ENCODE measurements at regions not wholly inside any gene's neighbourhood (a gene's known extent, or its start where the extent isn't known, plus 50 kb on each side); places are given as distances from the start of the nearest gene placed in this dataset.

GRCh38 chr3:177611752-177612334 is 414.6 kb upstream of the TBL1XR1 start:
- TF ChIP-seq CTCF (conservative IDR thresholded peaks at IDR 0.05) (no peak), ZFX (IDR thresholded peaks at IDR 0.05) (no peak)

Measured in C4-2B (cell line).